ENCODE measurements at regions not wholly inside any gene's neighbourhood (a gene's known extent, or its start where the extent isn't known, plus 50 kb on each side); places are given as distances from the start of the nearest gene placed in this dataset.

DNA sequence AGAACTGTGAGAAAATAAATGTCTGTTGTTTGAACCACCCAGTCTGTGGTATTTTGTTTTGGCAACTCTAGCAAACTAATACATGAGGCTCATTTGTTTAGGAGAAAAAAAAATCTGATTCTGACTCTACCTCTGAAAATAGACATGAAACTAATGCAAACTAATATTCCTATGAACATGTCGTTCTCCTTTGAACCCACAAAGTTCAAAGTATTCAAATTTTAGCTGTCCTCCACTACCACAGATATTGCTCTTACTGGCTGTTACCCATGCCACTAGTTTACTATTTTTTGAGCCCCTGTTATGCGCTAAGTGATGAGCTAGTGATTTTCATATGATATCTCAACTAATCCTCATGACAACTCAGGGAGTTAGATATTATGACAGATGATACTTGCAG, 58.8 kb upstream of the ZNF804B start:
- H3K4me1 ChIP-seq (ENCODE audit: insufficient read depth, low read length, poor library complexity, severe bottlenecking), result no peaks in the 10 kb centered on the region
- H3K4me3 ChIP-seq (ENCODE audit: low read depth, low read length, poor library complexity, severe bottlenecking), result no peak overlapping the region
- no TSS peak for BruUV-seq (replicated peaks)
- H3K27ac ChIP-seq (ENCODE audit: low read depth, low read length, poor library complexity, severe bottlenecking), result no peak overlapping the region
- POLR2A ChIA-PET, result interaction anchor here (0.7 kb wide), 1 partner anchor 1123 kb away, joined by 3 read pairs; no protein-coding TSS in a partner anchor
- no peak overlapping the region for H3K4me2 ChIP-seq (ENCODE audit: low read length)
- H3K36me3 ChIP-seq (ENCODE audit: insufficient read depth, low read length), result no peaks in the 10 kb centered on the region
- no peak for TF ChIP-seq EZH2phosphoT487 (IDR thresholded peaks at IDR 0.05; ENCODE audit: borderline replicate concordance, low read depth, low read length)
- TF ChIP-seq, protein P1, sequence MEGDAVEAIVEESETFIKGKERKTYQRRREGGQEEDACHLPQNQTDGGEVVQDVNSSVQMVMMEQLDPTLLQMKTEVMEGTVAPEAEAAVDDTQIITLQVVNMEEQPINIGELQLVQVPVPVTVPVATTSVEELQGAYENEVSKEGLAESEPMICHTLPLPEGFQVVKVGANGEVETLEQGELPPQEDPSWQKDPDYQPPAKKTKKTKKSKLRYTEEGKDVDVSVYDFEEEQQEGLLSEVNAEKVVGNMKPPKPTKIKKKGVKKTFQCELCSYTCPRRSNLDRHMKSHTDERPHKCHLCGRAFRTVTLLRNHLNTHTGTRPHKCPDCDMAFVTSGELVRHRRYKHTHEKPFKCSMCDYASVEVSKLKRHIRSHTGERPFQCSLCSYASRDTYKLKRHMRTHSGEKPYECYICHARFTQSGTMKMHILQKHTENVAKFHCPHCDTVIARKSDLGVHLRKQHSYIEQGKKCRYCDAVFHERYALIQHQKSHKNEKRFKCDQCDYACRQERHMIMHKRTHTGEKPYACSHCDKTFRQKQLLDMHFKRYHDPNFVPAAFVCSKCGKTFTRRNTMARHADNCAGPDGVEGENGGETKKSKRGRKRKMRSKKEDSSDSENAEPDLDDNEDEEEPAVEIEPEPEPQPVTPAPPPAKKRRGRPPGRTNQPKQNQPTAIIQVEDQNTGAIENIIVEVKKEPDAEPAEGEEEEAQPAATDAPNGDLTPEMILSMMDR (conservative IDR thresholded peaks at IDR 0.05; ENCODE audit: low read length), result no peak
- H3K9me3 ChIP-seq (ENCODE audit: low read length), result no peaks in the 10 kb centered on the region
- CTCF ChIA-PET (ENCODE audit: unreplicated experiment), result no interaction called here
- DNase-seq (ENCODE audit: low spot score), result no peak
- H3K9me2 ChIP-seq (ENCODE audit: insufficient read depth, low read length), result no peaks in the 10 kb centered on the region
- H3K79me2 ChIP-seq (ENCODE audit: insufficient read depth, low read depth, low read length), result no peaks in the 10 kb centered on the region
- no peaks in the 10 kb centered on the region for H4K20me1 ChIP-seq (ENCODE audit: insufficient read depth, low read length)
- no peak overlapping the region for H2AFZ ChIP-seq (ENCODE audit: low read length)
- intact Hi-C loops (cut with micrococcal nuclease; ENCODE audit: unreplicated experiment), result no loop called here

DNA sequence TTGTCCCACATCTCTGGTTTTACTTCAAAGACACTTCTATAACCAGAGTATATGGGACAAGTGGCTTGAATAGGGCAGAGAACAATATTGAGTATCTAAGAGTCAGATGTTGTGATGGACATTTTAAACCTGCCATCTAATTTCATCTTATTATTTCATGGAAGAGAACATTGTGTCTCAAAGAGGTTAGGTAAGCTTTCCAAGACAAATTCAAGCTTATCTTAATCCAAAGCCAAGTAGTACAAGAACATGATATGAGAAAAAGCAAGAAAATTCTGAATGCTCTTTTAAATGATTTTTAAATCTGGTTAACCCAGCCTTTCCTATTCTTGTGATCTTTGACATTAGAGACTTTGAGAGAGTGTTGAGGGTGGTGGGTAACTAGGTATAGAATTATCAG, 65.3 kb upstream of the ZNF804B start:
- no peaks in the 10 kb centered on the region for H3K9me2 ChIP-seq (ENCODE audit: insufficient read depth, low read length)
- H2AFZ ChIP-seq (ENCODE audit: low read length), result no peak overlapping the region
- H3K27ac ChIP-seq (ENCODE audit: low read depth, low read length, poor library complexity, severe bottlenecking), result no peak overlapping the region
- no peaks in the 10 kb centered on the region for H3K9me3 ChIP-seq (ENCODE audit: low read length)
- DNase-seq (ENCODE audit: low spot score), result no peak
- no peak overlapping the region for H3K4me3 ChIP-seq (ENCODE audit: low read depth, low read length, poor library complexity, severe bottlenecking)
- no peak overlapping the region for H3K4me2 ChIP-seq (ENCODE audit: low read length)
- no peaks in the 10 kb centered on the region for H4K20me1 ChIP-seq (ENCODE audit: insufficient read depth, low read length)
- H3K4me1 ChIP-seq (ENCODE audit: insufficient read depth, low read length, poor library complexity, severe bottlenecking), result no peaks in the 10 kb centered on the region
- no peaks in the 10 kb centered on the region for H3K79me2 ChIP-seq (ENCODE audit: insufficient read depth, low read depth, low read length)
- intact Hi-C loops (cut with micrococcal nuclease; ENCODE audit: unreplicated experiment), result no loop called here
- CTCF ChIA-PET (ENCODE audit: unreplicated experiment), result no interaction called here
- no TSS peak for BruUV-seq (replicated peaks)
- H3K36me3 ChIP-seq (ENCODE audit: insufficient read depth, low read length), result no peaks in the 10 kb centered on the region
- no peak for TF ChIP-seq EZH2phosphoT487 (IDR thresholded peaks at IDR 0.05; ENCODE audit: borderline replicate concordance, low read depth, low read length)
- TF ChIP-seq, protein P1 (conservative IDR thresholded peaks at IDR 0.05; ENCODE audit: low read length), result no peak
- POLR2A ChIA-PET, result no interaction called here

DNA sequence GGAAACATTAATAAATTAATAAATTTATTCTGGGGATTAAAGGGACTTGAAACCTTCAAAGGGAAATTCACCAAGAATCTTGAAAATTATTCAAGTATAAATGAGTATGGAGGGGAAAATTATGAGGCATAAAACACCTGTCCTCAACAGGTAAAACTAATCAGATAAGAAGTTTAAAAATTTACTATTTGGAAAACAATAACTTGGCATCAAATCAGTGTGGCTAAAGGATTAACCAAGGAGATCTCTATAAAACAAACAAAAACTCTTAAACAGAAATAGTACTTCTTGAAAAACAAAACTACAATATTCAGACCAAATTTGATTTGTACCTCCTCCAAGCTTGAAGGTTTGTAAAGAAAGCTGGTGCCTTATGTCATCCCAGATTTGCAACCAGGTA, 66.4 kb upstream of the ZNF804B start:
- Histone ChIP-seq H3K4me1 (ENCODE audit: insufficient read depth, low read length, poor library complexity, severe bottlenecking) (no peaks in the 10 kb centered on the region), H3K27ac (ENCODE audit: low read depth, low read length, poor library complexity, severe bottlenecking) (no peak overlapping the region), H3K9me3 (ENCODE audit: low read length) (no peaks in the 10 kb centered on the region), H3K79me2 (ENCODE audit: insufficient read depth, low read depth, low read length) (no peaks in the 10 kb centered on the region), H3K36me3 (ENCODE audit: insufficient read depth, low read length) (no peaks in the 10 kb centered on the region), H3K4me3 (ENCODE audit: low read depth, low read length, poor library complexity, severe bottlenecking) (no peak overlapping the region), H2AFZ (ENCODE audit: low read length) (no peak overlapping the region), H4K20me1 (ENCODE audit: insufficient read depth, low read length) (no peaks in the 10 kb centered on the region), H3K9me2 (ENCODE audit: insufficient read depth, low read length) (no peaks in the 10 kb centered on the region), H3K4me2 (ENCODE audit: low read length) (no peak overlapping the region)
- no peak for TF ChIP-seq EZH2phosphoT487 (IDR thresholded peaks at IDR 0.05; ENCODE audit: borderline replicate concordance, low read depth, low read length)
- TF ChIP-seq, protein P1 (conservative IDR thresholded peaks at IDR 0.05; ENCODE audit: low read length), result no peak
- POLR2A ChIA-PET, result no interaction called here
- CTCF ChIA-PET (ENCODE audit: unreplicated experiment), result no interaction called here
- intact Hi-C loops (cut with micrococcal nuclease; ENCODE audit: unreplicated experiment), result no loop called here
- no TSS peak for BruUV-seq (replicated peaks)
- DNase-seq (ENCODE audit: low spot score), result no peak

All from OCI-LY7 (cell line).